ENCODE measurements at regions not wholly inside any gene's neighbourhood (a gene's known extent, or its start where the extent isn't known, plus 50 kb on each side); places are given as distances from the start of the nearest gene placed in this dataset.

DNA sequence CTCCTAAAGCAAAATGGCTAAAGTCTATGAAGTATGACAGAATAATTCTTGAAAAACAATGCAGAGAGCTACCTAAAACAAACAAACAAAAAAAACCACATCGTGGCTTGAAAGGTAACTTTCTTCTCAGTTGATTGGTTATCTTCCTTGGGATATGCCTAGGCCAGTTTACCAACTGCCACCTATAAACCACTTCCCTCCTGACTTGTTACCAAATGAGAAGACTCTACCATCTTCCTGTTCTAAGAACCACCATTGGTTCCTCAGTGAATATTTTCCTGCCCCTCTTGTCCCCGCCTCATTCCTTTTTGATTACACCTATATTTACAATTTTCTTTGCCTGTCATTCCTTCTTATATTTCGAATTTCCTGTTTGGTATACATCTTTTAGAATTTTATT, 336.6 kb downstream of the SIPA1L2 start (continued):
- TF ChIP-seq CBX1 (IDR thresholded peaks at IDR 0.05; ENCODE audit: low read depth) (no peak), DPF2 (IDR thresholded peaks at IDR 0.05) (no peak)

DNA sequence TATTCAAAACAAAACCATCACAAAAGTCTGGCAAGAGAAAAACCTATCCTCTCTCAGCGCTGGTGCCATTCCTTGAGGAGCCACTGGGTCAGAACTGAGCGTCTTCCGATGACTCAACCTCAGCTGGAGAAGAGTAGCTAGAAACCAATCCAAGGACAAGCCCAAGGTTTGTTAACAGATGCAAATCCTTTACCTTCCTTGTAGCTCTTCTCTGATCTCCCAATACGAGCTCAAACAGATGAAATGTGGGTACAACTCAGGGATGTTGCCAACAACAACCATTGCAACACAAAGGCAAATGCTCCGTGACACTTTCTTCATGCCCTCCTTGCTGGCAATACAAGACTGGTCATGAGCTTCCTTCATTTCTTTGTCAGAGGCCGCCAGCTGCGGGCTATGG, 337.1 kb downstream of the SIPA1L2 start:
- Histone ChIP-seq H3K4me1 (replicated peaks in 1 of 2; ENCODE audit: control insufficient read depth in 2 of 2, insufficient read depth in 2 of 2, low read length in 2 of 2) (no peaks in the 10 kb centered on the region), H3K4me3 (no peak overlapping the region), H3K9me3 (replicated peaks; ENCODE audit: control insufficient read depth, insufficient read depth, low read depth, low read length) (no peaks in the 10 kb centered on the region), H3K27ac (ENCODE audit: extremely low read depth, low read depth, low read length) (no peak overlapping the region), H3K36me3 (ENCODE audit: control insufficient read depth, insufficient read depth, low read length) (no peaks in the 10 kb centered on the region), H3K9me1 (ENCODE audit: control insufficient read depth, insufficient read depth, low read length) (no peaks in the 10 kb centered on the region), H3K4me2 (ENCODE audit: insufficient read depth, low read length) (no peak overlapping the region), H3K27me3 (ENCODE audit: control insufficient read depth in 2 of 2, insufficient read depth in 2 of 2, low read length in 2 of 2) (no peaks in the 10 kb centered on the region), H3K79me2 (ENCODE audit: control insufficient read depth, insufficient read depth, low read length) (no peaks in the 10 kb centered on the region), H3K9ac (ENCODE audit: insufficient read depth in 1 of 2, low read depth in 2 of 2, low read length in 2 of 2) (no peak overlapping the region), H2AFZ (ENCODE audit: low read depth, low read length) (no peak overlapping the region), H4K20me1 (replicated peaks; ENCODE audit: control insufficient read depth, insufficient read depth, low read length) (no peaks in the 10 kb centered on the region)
- ChIA-PET POLR2A (no interaction called here), CTCF (ENCODE audit: low intra/inter-chr PET ratio) (no interaction called here)
- FAIRE-seq, result no peak
- TF ChIP-seq U2AF1 (optimal IDR thresholded peaks at IDR 0.05; ENCODE audit: low read depth, low read length), result no peak
- TF ChIP-seq FOXP1 (CRISPR knock-in tag; IDR thresholded peaks at IDR 0.05), result no peak
- no peak for TF ChIP-seq RBM17 (IDR thresholded peaks at IDR 0.05; ENCODE audit: borderline replicate concordance, low read depth, low read length)
- no peak for TF ChIP-seq NCOA2 (IDR thresholded peaks at IDR 0.05; ENCODE audit: partially characterized antibody in 2 of 2)
- TF ChIP-seq, protein P1, sequence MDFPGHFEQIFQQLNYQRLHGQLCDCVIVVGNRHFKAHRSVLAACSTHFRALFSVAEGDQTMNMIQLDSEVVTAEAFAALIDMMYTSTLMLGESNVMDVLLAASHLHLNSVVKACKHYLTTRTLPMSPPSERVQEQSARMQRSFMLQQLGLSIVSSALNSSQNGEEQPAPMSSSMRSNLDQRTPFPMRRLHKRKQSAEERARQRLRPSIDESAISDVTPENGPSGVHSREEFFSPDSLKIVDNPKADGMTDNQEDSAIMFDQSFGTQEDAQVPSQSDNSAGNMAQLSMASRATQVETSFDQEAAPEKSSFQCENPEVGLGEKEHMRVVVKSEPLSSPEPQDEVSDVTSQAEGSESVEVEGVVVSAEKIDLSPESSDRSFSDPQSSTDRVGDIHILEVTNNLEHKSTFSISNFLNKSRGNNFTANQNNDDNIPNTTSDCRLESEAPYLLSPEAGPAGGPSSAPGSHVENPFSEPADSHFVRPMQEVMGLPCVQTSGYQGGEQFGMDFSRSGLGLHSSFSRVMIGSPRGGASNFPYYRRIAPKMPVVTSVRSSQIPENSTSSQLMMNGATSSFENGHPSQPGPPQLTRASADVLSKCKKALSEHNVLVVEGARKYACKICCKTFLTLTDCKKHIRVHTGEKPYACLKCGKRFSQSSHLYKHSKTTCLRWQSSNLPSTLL (IDR thresholded peaks at IDR 0.05), result no peak
- TF ChIP-seq ZNF76 (CRISPR knock-in tag; IDR thresholded peaks at IDR 0.05; ENCODE audit: borderline replicate concordance), result no peak
- TF ChIP-seq, protein P2, sequence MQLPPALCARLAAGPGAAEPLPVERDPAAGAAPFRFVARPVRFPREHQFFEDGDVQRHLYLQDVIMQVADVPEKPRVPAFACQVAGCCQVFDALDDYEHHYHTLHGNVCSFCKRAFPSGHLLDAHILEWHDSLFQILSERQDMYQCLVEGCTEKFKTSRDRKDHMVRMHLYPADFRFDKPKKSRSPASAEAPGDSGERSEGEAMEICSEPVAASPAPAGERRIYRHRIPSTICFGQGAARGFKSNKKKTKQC (CRISPR knock-in tag; IDR thresholded peaks at IDR 0.05), result no peak
- TF ChIP-seq SIN3A (IDR thresholded peaks at IDR 0.05; ENCODE audit: borderline replicate concordance in 2 of 2, control insufficient read depth in 1 of 2, low read depth in 2 of 2, low read length in 2 of 2), result no peak
- no peak for TF ChIP-seq NEUROD1 (IDR thresholded peaks at IDR 0.05; ENCODE audit: borderline replicate concordance, low read depth, low read length, partially characterized antibody)
- TF ChIP-seq RFX7 (CRISPR knock-in tag; IDR thresholded peaks at IDR 0.05), result no peak
- intact Hi-C loops (cut with micrococcal nuclease), result no loop called here
- DNase-seq (ENCODE audit: extremely low read depth in 1 of 4, low spot score in 3 of 4), result no peak
- BruUV-seq (replicated peaks), result no TSS peak
- WGBS (ENCODE audit: insufficient coverage, low coverage, missing lambda C conversion rate), result 0% methylated on average over 7 of the region's 7 CpGs
- in situ Hi-C loops (cut with MboI), result no loop called here
- no peak for ATAC-seq

Data from K562 (cell line).